HEK293 (cell line): ENCODE measurements at regions not wholly inside any gene's neighbourhood (a gene's known extent, or its start where the extent isn't known, plus 50 kb on each side); places are given as distances from the start of the nearest gene placed in this dataset.

Experiments used
- CTCF ChIA-PET: fragments of 350-600 bp; formaldehyde crosslinking; extraction: SDS; loops from one replicate; lab custom pipeline; 2021; ENCODE audit warnings: antibody characterized with exemption; lab: Yijun Ruan, JAX
- POLR2A ChIA-PET: fragments of 300-600 bp; formaldehyde crosslinking; extraction: SDS; loops from one replicate; lab custom pipeline; 2020; ENCODE audit warnings: antibody characterized with exemption, inconsistent platforms; lab: Yijun Ruan, JAX
- H3K27ac ChIP-seq: fragments of 200-500 bp; sonication (Bioruptor generic); 2 replicates; pipeline ENCODE4 v1.5.1; 2014; ENCODE audit warnings: low read depth, low read length, control low read depth, inconsistent platforms; ENCODE audit errors: extremely low read depth
- H3K36me3 ChIP-seq, 2 experiments: fragments of 200-500 bp in 1 of 2; sonication (Bioruptor generic) in 1 of 2; 1 replicate in 1 of 2; 2 replicates in 1 of 2; pipeline ENCODE4 v1.5.1; 2014 to 2017; ENCODE audit warnings: inconsistent platforms in 2 of 2, low read length in 2 of 2; ENCODE audit not compliant: control insufficient read depth in 2 of 2, insufficient read depth in 1 of 2
- H3K4me1 ChIP-seq: fragments of 200-500 bp; sonication (Bioruptor generic); 2 replicates; pipeline ENCODE4 v1.5.1; 2014; ENCODE audit warnings: mild to moderate bottlenecking, low read length, inconsistent platforms; ENCODE audit not compliant: control insufficient read depth, insufficient read depth
- H3K4me3 ChIP-seq: 2 replicates; pipeline ENCODE4 v1.5.1; 2011; ENCODE audit warnings: low read depth, mild to moderate bottlenecking, control low read depth, low read length, moderate library complexity
- H3K9me3 ChIP-seq: fragments of 200-500 bp; sonication (Bioruptor generic); 2 replicates; pipeline ENCODE4 v1.5.1; 2014; ENCODE audit warnings: low read depth, low read length, inconsistent platforms; ENCODE audit not compliant: control insufficient read depth, insufficient read depth
- GLI2 ChIP-seq: fragments of 450-650 bp; formaldehyde crosslinking; IDR thresholded peaks from 2 replicates; pipeline ENCODE4; 2017; ENCODE audit warnings: missing biosample characterization, missing genetic modification characterization, low read depth, borderline replicate concordance
- KLF17 ChIP-seq: fragments of 450-650 bp; formaldehyde crosslinking; IDR thresholded peaks from 2 replicates; pipeline ENCODE4 v1.5.1; 2016; ENCODE audit warnings: missing biosample characterization, missing genetic modification characterization
- MEIS1 ChIP-seq: sonication (generic); formaldehyde crosslinking; IDR thresholded peaks from 2 replicates; pipeline ENCODE4 v1.8.1; 2022; ENCODE audit warnings: missing genetic modification reagents, mild to moderate bottlenecking, borderline replicate concordance
- ZBTB44 ChIP-seq: fragments of 450-650 bp; IDR thresholded peaks from 2 replicates; pipeline ENCODE4 v1.5.1; 2018; ENCODE audit warnings: missing biosample characterization, mild to moderate bottlenecking, missing genetic modification characterization
- ZFP37 ChIP-seq: fragments of 450-650 bp; formaldehyde crosslinking; IDR thresholded peaks from 2 replicates; pipeline ENCODE4 v1.5.1; 2016; ENCODE audit warnings: missing biosample characterization, missing genetic modification characterization
- ZNF138 ChIP-seq: fragments of 450-650 bp; formaldehyde crosslinking; IDR thresholded peaks from 2 replicates; pipeline ENCODE4 v1.5.1; 2016; ENCODE audit warnings: missing biosample characterization, missing genetic modification characterization, borderline replicate concordance
- ZNF394 ChIP-seq: fragments of 450-650 bp; formaldehyde crosslinking; IDR thresholded peaks from 2 replicates; pipeline ENCODE4 v1.5.1; 2016; ENCODE audit warnings: missing biosample characterization, missing genetic modification characterization, mild to moderate bottlenecking, moderate library complexity, borderline replicate concordance
- ZNF404 ChIP-seq: fragments of 450-650 bp; formaldehyde crosslinking; IDR thresholded peaks from 2 replicates; pipeline ENCODE4 v1.5.1; 2017; ENCODE audit warnings: missing biosample characterization, missing genetic modification characterization
- ZNF521 ChIP-seq: fragments of 450-650 bp; formaldehyde crosslinking; IDR thresholded peaks from 2 replicates; pipeline ENCODE4 v1.5.1; 2017; ENCODE audit warnings: missing biosample characterization, mild to moderate bottlenecking, missing genetic modification characterization
- ZNF549 ChIP-seq: fragments of 450-650 bp; IDR thresholded peaks from 2 replicates; pipeline ENCODE4 v1.5.1; 2018; ENCODE audit warnings: missing biosample characterization, missing genetic modification characterization, mild to moderate bottlenecking, inconsistent platforms, moderate library complexity
- ZNF785 ChIP-seq: fragments of 450-650 bp; formaldehyde crosslinking; IDR thresholded peaks from 2 replicates; pipeline ENCODE4 v1.5.1; 2016; ENCODE audit warnings: missing biosample characterization, missing genetic modification characterization
- TF ChIP-seq, protein P1 (sequence below): fragments of 450-650 bp; formaldehyde crosslinking; IDR thresholded peaks from 2 replicates; pipeline ENCODE4 v1.5.1; 2016; ENCODE audit warnings: missing biosample characterization, missing genetic modification characterization
- TF ChIP-seq, protein P2 (sequence below): fragments of 450-650 bp; formaldehyde crosslinking; conservative IDR thresholded peaks from 2 replicates; pipeline ENCODE4 v1.5.1; 2016; ENCODE audit warnings: low read depth, missing biosample characterization, missing genetic modification characterization
- TF ChIP-seq, protein P3 (sequence below): fragments of 450-650 bp; formaldehyde crosslinking; IDR thresholded peaks from 2 replicates; pipeline ENCODE4 v1.5.1; 2016; ENCODE audit warnings: missing biosample characterization, missing genetic modification characterization

- TF ChIP-seq, protein P1, sequence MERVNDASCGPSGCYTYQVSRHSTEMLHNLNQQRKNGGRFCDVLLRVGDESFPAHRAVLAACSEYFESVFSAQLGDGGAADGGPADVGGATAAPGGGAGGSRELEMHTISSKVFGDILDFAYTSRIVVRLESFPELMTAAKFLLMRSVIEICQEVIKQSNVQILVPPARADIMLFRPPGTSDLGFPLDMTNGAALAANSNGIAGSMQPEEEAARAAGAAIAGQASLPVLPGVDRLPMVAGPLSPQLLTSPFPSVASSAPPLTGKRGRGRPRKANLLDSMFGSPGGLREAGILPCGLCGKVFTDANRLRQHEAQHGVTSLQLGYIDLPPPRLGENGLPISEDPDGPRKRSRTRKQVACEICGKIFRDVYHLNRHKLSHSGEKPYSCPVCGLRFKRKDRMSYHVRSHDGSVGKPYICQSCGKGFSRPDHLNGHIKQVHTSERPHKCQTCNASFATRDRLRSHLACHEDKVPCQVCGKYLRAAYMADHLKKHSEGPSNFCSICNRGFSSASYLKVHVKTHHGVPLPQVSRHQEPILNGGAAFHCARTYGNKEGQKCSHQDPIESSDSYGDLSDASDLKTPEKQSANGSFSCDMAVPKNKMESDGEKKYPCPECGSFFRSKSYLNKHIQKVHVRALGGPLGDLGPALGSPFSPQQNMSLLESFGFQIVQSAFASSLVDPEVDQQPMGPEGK: no peak
- TF ChIP-seq ZFP37 (tag by site-specific recombination) (no peak), ZNF521 (tag by site-specific recombination) (no peak), ZNF549 (tag by site-specific recombination) (no peak), ZBTB44 (tag by site-specific recombination) (no peak), KLF17 (tag by site-specific recombination) (no peak), ZNF394 (tag by site-specific recombination) (no peak), MEIS1 (CRISPR knock-in tag) (no peak), GLI2 (no peak), ZNF404 (tag by site-specific recombination) (no peak), ZNF785 (tag by site-specific recombination) (no peak), ZNF138 (tag by site-specific recombination) (no peak)
- TF ChIP-seq, protein P2, sequence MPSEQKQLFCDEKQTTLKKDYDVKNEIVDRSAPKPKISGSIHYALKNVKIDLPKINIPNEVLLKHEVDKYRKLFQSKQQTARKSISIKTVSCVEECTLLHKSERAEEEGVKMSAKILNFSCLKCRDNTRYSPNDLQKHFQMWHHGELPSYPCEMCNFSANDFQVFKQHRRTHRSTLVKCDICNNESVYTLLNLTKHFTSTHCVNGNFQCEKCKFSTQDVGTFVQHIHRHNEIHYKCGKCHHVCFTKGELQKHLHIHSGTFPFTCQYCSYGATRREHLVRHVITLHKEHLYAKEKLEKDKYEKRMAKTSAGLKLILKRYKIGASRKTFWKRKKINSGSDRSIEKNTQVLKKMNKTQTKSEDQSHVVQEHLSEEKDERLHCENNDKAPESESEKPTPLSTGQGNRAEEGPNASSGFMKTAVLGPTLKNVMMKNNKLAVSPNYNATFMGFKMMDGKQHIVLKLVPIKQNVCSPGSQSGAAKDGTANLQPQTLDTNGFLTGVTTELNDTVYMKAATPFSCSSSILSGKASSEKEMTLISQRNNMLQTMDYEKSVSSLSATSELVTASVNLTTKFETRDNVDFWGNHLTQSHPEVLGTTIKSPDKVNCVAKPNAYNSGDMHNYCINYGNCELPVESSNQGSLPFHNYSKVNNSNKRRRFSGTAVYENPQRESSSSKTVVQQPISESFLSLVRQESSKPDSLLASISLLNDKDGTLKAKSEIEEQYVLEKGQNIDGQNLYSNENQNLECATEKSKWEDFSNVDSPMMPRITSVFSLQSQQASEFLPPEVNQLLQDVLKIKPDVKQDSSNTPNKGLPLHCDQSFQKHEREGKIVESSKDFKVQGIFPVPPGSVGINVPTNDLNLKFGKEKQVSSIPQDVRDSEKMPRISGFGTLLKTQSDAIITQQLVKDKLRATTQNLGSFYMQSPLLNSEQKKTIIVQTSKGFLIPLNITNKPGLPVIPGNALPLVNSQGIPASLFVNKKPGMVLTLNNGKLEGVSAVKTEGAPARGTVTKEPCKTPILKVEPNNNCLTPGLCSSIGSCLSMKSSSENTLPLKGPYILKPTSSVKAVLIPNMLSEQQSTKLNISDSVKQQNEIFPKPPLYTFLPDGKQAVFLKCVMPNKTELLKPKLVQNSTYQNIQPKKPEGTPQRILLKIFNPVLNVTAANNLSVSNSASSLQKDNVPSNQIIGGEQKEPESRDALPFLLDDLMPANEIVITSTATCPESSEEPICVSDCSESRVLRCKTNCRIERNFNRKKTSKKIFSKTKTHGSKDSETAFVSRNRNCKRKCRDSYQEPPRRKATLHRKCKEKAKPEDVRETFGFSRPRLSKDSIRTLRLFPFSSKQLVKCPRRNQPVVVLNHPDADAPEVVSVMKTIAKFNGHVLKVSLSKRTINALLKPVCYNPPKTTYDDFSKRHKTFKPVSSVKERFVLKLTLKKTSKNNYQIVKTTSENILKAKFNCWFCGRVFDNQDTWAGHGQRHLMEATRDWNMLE (tag by site-specific recombination): no peak
- TF ChIP-seq, protein P3, sequence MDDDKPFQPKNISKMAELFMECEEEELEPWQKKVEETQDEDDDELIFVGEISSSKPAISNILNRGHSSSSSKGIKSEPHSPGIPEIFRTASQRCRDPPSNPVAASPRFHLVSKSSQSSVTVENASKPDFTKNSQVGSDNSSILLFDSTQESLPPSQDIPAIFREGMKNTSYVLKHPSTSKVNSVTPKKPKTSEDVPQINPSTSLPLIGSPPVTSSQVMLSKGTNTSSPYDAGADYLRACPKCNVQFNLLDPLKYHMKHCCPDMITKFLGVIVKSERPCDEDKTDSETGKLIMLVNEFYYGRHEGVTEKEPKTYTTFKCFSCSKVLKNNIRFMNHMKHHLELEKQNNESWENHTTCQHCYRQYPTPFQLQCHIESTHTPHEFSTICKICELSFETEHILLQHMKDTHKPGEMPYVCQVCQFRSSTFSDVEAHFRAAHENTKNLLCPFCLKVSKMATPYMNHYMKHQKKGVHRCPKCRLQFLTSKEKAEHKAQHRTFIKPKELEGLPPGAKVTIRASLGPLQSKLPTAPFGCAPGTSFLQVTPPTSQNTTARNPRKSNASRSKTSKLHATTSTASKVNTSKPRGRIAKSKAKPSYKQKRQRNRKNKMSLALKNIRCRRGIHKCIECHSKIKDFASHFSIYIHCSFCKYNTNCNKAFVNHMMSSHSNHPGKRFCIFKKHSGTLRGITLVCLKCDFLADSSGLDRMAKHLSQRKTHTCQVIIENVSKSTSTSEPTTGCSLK (tag by site-specific recombination): no peak
- H3K4me3 ChIP-seq: no peak overlapping the region
- no peaks in the 10 kb centered on the region for H3K9me3 ChIP-seq
- POLR2A ChIA-PET: no interaction called here
- no peak overlapping the region for H3K27ac ChIP-seq
- CTCF ChIA-PET: interaction anchor here (0.5 kb wide), 1 partner anchor 50 kb away, joined by 3 read pairs; no protein-coding TSS in a partner anchor
- H3K36me3 ChIP-seq: no peaks in the 10 kb centered on the region
- no peaks in the 10 kb centered on the region for H3K4me1 ChIP-seq
Observed at GRCh38 chr7:20279979-20280378, 50.7 kb upstream of the ITGB8 start.
